ENCODE measurements at regions not wholly inside any gene's neighbourhood (a gene's known extent, or its start where the extent isn't known, plus 50 kb on each side); places are given as distances from the start of the nearest gene placed in this dataset.
"Not testable (repeated sequence)": the region's sequence is repeated elsewhere in the genome, so short reads cannot be mapped to it uniquely, and the experiment has no call there.

DNA sequence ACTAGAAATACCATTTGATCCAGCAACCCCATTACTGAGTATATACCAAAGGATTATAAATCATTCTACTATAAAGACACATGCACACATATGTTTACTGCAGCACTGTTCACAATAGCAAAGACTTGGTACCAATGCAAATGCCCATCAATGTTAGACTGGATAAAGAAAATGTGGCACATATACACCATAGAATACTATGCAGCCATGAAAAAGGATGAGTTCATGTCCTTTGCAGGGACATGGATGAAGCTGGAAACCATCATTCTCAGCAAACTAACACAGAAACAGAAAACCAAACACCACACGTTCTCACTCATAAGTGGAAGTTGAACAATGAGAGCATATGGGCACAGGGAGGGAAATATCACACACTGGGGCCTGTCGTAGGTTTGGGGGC is 106.0 kb downstream of the SPATA18 start:
- not testable (repeated sequence) for DNase-seq

DNA sequence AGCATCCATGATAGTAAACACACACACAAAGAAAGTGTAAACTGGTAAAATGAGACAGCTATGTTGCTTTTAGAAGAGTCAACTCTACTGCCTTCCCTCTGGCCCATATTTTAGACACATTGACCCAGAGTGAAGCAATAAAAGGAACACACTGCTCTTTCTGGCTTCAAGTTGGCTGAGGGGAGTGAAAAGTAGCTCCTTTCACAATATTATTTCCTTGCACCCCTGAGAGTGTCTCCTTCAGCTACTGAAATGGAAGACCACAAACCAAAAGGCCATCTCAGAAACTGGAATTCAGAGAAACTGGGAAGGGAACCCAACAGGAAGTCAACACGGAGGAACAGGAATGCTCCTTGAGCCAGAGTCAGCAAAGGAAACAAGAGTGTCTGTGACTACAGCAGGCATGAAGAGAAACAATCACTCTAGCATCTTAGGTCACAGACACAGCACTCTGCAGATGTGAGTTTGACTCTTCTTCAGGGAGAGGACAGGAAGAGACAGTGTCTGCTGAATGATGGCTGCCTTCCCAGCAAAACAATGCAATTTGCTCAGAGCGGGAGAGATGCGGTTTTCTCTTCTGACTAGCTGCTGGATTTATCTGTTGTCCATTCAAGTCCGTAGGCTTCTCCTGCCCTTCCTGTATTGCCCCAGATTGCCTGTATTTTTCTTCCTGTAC is 106.7 kb downstream of the SPATA18 start:
- DNase-seq: no peak

DNA sequence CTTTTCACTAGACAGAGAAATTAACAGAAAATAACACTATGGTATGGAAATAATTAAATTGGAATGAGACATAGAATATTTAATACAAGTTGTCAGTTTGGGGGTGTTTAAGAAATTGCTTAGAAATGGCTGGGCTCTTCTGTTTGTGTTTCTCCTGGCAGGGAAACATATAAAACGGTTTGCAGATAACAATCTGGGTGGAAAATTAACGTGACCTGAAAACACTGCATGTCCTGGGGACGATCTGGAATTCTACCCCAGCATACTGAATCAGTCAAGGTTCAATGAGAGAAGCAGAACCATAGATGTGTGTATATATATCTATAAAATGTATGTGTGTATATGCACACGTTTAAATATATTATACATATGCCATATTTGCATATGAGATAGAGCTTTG is 109.8 kb downstream of the SPATA18 start:
- no peak for DNase-seq

DNA sequence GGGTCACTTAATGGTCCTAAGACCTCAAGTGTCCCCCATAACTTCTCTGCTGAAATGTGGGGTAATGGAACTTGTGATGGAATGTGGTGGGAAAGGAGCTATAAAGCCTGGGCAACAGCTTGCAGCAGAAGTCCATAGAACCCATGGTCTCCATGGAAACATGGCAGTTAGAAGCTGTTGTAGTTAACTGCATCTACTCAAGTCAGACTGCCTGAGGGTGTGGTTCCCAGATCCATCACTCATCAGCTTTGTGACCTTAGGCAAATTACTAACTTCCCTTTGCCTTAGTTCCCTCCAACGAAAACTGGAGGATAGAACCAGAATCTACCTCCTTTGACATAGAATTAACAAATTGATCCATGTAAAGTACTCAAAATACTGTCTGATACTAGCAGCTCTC is 113.0 kb downstream of the SPATA18 start:
- no peak for DNase-seq

DNA sequence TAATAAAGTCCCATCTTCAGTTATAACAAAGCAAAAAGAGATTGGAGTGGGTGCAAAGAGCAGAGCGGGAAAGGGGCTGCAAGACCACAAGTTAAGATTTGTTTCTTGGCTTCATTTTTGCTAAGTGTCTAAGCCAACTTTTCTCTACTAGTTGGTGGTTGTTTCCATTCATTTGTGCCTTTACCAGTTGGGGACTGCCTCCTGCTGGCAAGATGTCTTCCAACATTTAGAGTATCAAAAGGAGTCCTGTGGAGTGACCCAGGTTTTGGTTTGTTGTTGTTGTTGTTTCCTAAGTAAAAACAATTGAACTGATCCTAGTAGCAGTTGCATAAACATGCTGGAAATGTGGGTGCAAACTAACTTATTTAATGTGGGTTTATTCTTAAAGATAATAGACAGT is 121.1 kb downstream of the SPATA18 start:
- DNase-seq: no peak

DNA sequence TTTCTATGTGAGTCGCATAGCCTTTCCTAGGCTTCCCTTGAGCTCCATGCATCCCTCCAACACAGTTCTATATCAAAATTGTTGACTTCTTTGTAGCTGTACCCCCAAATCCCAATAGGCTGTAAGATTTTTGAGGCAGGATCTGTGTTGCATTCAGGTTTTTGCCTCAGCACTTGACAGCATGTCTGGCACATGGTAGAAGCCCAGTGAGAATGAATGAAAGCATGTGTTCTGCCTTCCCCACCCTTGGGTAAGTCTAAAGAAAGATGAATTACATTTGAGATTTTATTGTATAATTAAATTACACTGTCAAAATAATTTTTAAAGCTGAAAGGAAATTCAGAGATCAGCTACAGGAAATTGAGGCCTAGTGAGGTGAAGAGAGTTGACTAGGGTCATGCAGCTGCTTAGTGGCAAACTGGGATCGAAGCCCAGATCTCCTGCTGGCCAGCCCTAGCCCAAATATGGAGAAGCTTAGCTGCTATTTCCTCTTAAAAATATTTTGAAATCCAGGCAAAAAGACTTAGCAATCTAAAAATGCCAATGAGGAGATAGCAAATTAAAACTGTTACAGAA is 122.5 kb downstream of the SPATA18 start:
- no peak for DNase-seq

DNA sequence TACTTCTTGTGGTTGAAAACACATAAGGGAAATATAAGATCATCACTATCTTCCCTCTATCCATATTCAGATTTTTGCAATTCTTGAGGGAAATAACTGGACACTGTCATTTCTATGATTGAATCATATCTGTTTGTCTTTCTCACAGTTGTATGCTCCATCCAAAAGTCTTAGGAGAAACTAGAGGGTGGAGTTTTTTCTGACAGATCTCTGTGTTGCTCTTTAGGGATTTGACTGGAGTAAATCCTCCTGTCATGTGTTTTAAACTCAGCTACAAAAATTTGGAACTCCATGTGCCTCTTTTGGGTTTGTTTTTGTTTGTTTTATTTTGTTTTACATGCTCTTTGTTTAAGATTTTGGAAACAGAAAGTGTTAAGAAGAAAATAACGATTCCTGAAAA is 136.5 kb downstream of the SPATA18 start:
- DNase-seq: no peak

DNA sequence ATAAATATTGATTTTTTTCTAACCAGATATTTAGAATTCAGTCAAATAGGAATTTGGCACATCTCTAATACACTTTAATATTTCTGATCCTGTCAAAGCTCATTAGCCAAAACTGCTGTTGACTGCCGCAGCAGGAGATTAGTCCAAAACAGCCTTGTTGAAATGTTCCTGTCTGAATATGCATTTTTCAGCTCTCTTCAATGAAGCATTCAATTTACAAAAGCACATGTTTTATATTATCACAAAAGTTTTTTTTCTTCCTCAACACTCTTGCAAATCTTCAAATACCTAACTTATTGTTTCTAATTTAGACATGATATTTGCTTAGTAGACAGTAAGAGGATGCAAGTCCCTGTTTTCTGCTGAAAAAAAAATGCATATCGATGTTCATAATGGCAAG is 140.9 kb downstream of the SPATA18 start:
- no peak for DNase-seq

DNA sequence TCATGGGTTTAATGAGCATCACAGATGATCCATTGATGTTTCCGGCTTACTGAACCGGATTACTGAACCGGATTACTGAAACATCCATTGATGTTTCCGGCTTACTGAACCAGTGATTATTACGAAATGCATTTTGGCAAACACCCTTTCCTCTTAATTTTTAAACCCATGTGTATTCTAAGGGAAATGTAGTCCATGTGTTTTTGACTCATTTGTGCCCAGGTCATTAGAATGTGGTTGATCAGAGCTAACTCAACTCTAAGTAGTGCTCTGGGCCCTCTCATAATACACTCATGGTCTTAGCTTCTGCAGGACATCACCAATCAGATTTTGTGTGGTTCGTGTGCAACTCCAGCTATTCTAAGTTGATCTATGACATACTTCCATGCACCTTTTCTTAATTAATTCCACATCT is 141.6 kb downstream of the SPATA18 start:
- no peak for DNase-seq

DNA sequence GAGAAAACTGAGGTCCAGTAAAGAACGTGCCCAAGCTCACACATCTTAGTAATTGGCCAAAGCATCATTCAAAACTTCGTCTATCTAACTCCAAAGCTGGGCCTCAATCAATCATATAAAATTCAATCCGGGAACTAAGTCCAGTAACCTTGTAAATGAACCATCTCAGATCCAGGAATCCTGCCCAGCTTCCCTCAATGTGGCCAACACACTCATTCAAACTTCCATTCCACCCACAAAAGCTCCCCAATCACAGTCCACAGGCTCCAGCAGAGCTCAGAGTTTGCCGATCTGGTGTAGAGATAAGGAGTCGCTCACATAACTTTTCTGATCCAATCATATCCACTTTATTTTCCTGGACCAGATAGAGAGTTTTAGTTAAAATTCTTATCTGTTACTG is 144.8 kb downstream of the SPATA18 start:
- no peak for DNase-seq

DNA sequence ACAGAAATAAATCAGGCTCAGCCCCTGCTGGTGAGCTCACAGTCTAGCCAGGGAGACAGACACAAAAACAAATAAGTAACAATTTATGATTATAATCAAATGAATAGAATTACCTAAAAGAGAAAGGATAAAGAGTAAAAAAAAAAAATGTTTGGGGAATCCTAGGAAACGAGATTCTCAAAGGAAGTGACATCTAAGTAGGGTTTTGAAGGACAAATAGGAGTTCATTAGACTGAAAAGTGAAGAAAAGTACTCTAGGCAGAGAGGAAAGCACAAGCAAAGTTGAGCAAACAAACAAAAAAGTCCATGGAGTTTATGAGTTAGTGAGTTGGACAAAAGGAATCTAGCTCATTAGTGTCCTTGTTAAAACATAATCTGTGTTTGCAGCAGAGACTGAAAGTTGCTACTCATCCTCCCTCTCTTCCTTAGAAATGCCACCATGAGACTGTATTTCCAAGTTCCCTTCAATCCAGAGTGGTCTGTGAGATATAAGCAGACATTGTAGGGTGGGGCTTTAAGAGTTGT is 145.6 kb downstream of the SPATA18 start:
- no peak for DNase-seq

DNA sequence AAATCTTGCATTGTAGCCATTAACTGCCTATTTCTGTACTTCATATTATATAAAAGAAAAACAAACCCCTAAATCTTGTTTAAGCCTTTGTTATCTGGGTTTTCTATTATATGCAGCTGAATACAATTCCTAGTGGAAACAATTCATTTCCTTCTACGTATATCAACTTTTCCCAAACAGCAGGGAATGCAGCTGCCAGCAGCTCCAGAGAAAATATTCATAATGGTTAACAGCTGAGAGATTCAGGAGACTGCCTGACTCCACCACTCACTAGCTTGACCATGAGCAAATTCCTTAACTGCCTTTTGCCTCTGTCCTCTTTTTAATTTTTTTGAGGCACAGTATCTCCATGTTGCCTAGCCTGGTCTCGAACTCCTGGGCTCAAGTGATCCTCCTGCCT is 146.2 kb downstream of the SPATA18 start:
- no peak for DNase-seq

DNA sequence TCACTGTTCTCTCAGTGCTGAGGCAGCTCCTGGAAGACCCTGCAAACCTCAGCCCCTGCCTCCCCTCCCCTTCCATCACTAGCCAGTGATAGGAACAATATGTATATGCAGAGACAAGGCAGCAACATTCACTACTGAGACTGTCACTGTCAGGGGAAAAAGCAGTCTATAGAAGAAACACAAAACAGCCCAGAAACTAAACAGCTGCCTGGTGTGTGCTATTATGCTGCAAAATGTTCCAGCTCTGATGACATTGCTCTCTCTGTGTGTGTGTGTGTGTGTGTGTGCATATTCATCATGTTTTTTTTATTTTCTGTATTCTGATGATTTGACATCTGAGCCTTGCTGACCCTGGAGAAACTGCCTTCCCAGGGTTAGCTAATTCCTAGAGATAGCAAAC is 147.2 kb downstream of the SPATA18 start:
- no peak for DNase-seq

DNA sequence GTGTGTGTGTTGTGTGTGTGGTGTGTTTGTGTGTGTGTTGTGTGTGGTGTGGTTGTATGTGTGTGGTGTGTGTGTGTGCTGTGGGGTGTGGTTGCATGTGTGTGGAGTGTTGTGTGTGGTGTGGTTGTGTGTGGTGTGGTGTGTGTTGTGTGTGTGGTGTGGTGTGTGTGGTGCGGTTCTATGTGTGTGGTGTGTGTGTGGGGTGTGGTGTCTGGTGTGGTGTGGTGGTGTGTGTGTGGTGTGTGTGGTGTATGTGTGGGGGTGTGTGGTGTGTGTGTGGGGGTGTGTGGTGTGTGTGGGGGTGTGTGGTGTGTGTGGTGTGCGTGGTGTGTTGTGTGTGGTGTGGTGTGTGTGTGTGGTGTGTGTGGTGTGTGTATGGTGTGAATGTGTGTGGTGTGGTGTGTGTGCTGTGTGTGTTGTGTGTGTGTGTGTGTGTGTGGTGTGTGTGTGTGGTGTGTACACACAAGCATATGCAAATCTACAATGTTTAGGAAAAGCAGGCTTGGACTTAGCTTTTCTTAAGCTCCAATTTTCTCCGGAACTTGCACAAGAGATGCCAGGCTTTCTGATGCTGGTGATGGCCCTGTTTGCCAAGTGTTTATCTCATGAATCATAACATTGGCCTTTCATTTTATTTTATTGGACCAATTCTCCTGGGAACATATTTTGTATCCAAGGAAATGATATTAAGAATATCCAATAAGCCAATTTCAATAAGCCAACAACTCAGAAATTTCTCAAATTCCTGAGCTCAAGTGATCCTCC is 148.7 kb downstream of the SPATA18 start:
- DNase-seq: no peak

DNA sequence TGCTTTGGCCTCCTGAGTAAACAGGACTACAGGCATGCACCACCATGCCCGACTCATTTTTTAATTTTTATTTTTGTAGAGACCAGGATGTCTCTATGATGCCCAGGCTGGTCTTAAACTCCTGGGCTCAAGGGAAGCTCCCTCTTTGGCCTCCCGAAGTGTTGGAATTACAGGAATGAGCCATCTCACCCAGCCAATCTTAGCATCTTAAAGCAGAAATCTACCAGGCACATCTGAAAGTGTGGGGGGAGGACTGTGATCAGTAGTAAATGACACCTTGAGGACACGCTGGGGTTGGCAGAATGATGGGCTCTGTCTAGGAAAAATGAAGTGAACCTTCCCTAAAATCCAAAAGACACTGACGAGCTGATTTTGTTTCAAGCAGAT is 149.2 kb downstream of the SPATA18 start:
- DNase-seq: no peak

DNA sequence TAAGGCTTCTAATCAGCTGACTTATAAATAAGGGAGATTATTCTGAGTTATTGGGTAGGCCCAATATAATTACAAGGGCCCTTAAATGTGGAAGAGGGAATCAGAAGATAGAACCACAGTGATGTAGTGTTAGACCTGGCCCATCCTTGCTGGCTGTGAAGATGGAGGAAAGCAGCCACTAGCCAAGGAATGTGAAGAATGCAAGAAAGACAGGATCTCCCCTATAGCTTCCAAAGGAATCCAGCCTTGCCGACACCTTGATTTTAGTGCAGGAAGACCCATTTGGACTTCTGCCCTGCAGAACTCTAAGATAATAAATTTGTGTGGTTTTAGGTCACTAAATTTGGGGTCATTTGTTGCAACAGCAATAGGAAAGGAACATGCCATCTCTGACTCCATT is 150.6 kb downstream of the SPATA18 start:
- DNase-seq: no peak

DNA sequence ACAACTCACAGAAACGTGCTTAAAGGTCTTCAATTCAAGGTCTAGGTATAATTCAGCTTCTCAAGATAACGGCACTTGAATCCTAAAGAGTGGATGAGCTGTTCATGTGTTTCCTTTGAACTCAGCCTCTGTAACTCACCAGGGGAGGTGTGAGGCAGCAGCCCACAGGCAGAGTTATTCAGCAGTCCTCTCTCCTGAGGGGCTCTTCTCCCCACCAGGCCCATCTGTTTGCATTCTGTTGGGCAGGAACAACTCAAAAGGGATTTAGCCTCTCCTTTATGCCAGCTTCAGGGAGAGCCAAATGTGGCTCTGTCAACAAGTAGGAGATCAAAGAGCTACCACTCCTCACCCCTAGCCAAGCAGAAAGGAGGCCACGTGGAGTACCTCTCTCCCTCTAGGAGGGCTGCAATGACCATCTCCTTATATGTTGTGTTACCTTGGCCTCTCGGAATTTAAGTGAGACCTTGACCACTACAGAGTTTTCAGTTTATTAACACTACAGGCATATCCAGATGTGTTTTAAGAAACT is 151.2 kb downstream of the SPATA18 start:
- no peak for DNase-seq

DNA sequence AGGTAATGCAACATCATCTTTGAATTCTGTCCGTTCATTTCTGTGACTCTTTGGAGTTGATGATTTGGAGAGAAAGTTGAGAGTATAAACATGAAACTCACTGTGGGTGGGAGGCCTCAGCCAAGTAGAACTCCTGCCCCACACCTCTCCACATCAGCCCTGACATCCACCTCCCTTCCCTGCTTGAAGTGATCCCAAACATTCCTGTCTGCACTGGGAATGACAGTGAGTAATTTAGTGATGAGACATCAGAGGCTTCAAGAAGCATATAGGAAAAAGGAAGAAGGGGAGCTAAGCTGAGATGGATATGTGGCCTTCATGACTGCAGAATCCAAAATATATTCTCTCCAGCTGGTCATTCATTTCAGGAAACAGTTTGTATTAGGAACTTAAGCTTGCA is 151.8 kb downstream of the SPATA18 start:
- DNase-seq: no peak

DNA sequence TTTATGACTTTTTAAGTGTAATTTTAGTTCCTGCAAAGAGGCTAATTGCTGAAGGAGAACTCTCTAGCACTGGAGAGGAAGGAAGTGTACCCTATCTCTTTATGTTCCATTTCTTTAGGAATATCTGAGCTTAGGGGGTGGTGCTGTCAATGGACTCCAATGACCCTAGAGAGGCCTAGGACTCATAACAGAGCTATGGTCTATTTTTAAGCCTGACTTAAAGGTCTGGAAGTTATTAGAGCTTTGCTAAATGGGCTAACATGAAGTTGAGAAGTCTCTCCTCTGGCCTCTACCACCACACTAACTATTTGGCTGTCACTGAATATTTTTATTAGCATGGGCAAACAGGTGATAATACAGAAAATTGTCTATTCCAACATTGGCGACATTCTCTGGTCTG is 152.2 kb downstream of the SPATA18 start:
- DNase-seq: no peak

DNA sequence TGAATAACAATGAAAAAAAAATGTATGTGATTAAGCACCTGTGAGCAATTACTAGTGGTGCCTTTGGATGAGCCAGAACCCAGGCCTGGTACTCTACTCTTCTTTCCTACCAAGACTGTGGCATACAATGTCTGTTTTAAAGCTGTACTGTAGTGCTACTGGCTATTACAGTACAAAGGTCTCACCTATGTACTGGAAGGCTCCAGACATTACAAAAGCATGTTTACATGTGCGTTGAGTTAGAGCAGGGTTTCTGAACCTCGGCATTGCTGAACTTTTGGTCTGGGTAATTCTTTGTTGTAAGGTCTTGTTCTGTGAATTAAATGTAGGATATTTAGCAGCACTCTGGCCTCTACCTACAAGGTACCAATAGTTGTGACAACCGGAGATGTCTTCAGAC is 153.8 kb downstream of the SPATA18 start:
- no peak for DNase-seq

DNA sequence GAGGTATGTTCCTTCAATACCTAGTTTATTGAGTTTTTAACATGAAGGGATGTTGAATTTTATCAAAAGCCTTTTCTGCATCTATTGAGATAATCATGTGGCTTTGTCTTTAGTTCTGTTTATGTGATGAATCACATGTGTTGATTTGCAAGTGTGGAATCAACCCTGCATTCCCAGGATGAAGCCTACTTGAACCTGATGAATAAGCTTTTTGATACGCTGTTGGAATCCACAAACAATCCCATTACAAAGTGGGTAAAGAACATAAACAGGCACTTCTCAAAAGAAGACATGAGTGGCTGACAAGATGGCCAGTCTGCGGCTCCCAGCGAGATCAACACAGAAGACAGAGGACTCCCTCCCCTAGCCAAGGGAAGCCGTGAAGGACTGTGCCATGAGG is 156.0 kb downstream of the SPATA18 start:
- not testable (repeated sequence) for DNase-seq

DNA sequence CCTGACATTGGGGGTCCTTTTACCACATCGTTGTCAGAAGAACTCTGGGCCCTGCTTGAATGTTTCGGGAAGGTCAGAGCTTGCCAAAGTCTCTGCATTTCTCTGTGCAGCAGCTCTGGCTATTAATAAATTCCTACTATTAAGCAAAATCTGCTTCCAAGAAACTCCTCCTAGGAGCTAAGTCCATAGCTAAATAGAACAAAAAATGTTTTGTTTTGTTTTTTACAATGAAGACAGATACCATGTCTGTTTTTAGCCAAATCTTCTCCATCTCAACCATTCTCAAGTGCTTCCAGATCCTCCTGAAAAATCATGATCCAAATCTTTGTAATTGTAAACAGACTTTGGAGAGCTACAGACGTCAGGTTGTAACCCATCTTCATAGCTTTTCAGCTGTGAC is 161.6 kb downstream of the SPATA18 start:
- no peak for DNase-seq

DNA sequence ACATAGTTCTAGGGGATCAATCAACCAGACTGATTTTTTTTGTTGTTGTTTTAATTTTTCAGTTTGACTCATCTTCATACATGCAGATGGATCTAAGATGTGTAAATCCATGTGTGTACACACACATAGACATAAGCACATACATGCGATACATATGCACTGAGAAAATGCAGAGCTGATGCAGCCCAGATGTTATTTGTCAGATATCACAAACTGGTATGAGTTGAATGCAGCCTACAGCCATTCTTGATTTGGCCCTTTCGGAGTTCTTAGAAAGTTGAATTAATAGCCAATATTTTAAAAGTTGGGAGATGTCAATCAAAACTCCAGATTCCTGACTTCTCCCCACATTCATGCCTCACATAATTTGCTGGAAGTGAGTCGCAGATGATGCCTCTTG is 180.4 kb downstream of the SPATA18 start:
- DNase-seq: no peak

Measured in inflammatory macrophage treated with lipopolysaccharide for 4 hours (primary cell).